Loucy (cell line): ENCODE measurements at regions not wholly inside any gene's neighbourhood (a gene's known extent, or its start where the extent isn't known, plus 50 kb on each side); places are given as distances from the start of the nearest gene placed in this dataset.

Experiments
- H2AFZ ChIP-seq: fragments of 200-600 bp; sonication (generic); 2 replicates; pipeline ENCODE4 v1.6.0; 2016; ENCODE audit warnings: antibody characterized with exemption, mild to moderate bottlenecking, low read length, moderate library complexity
- H3F3A ChIP-seq: fragments of 200-600 bp; 2 replicates; pipeline ENCODE4 v1.6.0; 2016; ENCODE audit warnings: antibody characterized with exemption, low read depth, mild to moderate bottlenecking
- H3K27me3 ChIP-seq: fragments of 200-600 bp; sonication (generic); 2 replicates; pipeline ENCODE4 v1.6.1; 2014; ENCODE audit warnings: low read length, mild to moderate bottlenecking; ENCODE audit not compliant: insufficient read depth, poor library complexity, severe bottlenecking
- H3K36me3 ChIP-seq: fragments of 200-600 bp; sonication (generic); 2 replicates; pipeline ENCODE4 v1.6.1; 2016; ENCODE audit warnings: low read length; ENCODE audit not compliant: insufficient read depth
- H3K4me1 ChIP-seq: fragments of 200-600 bp; sonication (generic); 2 replicates; pipeline ENCODE4 v1.5.1; 2014; ENCODE audit warnings: low read length, mild to moderate bottlenecking; ENCODE audit not compliant: insufficient read depth, poor library complexity, severe bottlenecking
- H3K4me2 ChIP-seq: fragments of 200-600 bp; sonication (generic); 2 replicates; pipeline ENCODE4 v1.6.0; 2014; ENCODE audit warnings: antibody characterized with exemption, low read length, low read depth, mild to moderate bottlenecking; ENCODE audit not compliant: poor library complexity, severe bottlenecking
- H3K4me3 ChIP-seq: fragments of 200-600 bp; sonication (generic); 2 replicates; pipeline ENCODE4 v1.5.1; 2014; ENCODE audit warnings: low read length, mild to moderate bottlenecking, mixed read lengths; ENCODE audit not compliant: poor library complexity, severe bottlenecking
- H3K79me2 ChIP-seq: fragments of 200-600 bp; sonication (generic); 2 replicates; pipeline ENCODE4 v1.6.1; 2014; ENCODE audit warnings: low read length; ENCODE audit not compliant: insufficient read depth
- H3K9ac ChIP-seq: fragments of 200-600 bp; sonication (generic); 2 replicates; pipeline ENCODE4 v1.6.0; 2014; ENCODE audit warnings: mild to moderate bottlenecking, low read depth, low read length, moderate library complexity; ENCODE audit not compliant: poor library complexity, severe bottlenecking
- H3K9me2 ChIP-seq: fragments of 200-600 bp; sonication (generic); replicated peaks from 2 replicates; pipeline ENCODE4 v1.6.1; 2016; ENCODE audit warnings: low read depth, low read length, mixed read lengths
- H3K9me3 ChIP-seq: fragments of 200-600 bp; sonication (generic); 2 replicates; pipeline ENCODE4 v1.6.1; 2014; ENCODE audit warnings: mild to moderate bottlenecking, antibody characterized with exemption, low read length, low read depth; ENCODE audit not compliant: insufficient read depth
- H4K20me1 ChIP-seq: fragments of 200-600 bp; sonication (generic); 2 replicates; pipeline ENCODE4 v1.6.0; 2014; ENCODE audit warnings: antibody characterized with exemption, low read length, mild to moderate bottlenecking; ENCODE audit not compliant: insufficient read depth, poor library complexity, severe bottlenecking
- CTCF ChIP-seq: fragments of 200-600 bp; sonication (generic); conservative IDR thresholded peaks from 2 replicates; pipeline ENCODE4 v1.5.1; 2014; ENCODE audit warnings: mild to moderate bottlenecking, antibody characterized with exemption, low read length
- EZH2phosphoT487 ChIP-seq: fragments of 200-600 bp; IDR thresholded peaks from 2 replicates; pipeline ENCODE4 v1.6.1; 2018; ENCODE audit warnings: antibody characterized with exemption, mild to moderate bottlenecking, moderate library complexity, borderline replicate concordance

- Histone ChIP-seq H3K9me2 (no peaks in the 10 kb centered on the region), H3K27me3 (no peaks in the 10 kb centered on the region), H3K4me1 (no peaks in the 10 kb centered on the region), H3K4me3 (no peak overlapping the region), H3K9ac (no peak overlapping the region), H3K36me3 (no peaks in the 10 kb centered on the region), H4K20me1 (no peaks in the 10 kb centered on the region), H3K79me2 (no peaks in the 10 kb centered on the region), H2AFZ (no peak overlapping the region), H3K4me2 (no peak overlapping the region), H3F3A (no peaks in the 10 kb centered on the region), H3K9me3 (no peaks in the 10 kb centered on the region)
- TF ChIP-seq CTCF (no peak), EZH2phosphoT487 (no peak)
Observed at GRCh38 chr13:67620665-67621064, 390.5 kb upstream of the PCDH9 start.

GRCh38 chr13:67619995-67620380 is 389.9 kb upstream of the PCDH9 start:
- H3K4me3 ChIP-seq = no peak overlapping the region
- H3K4me2 ChIP-seq = no peak overlapping the region
- H3K4me1 ChIP-seq = no peaks in the 10 kb centered on the region
- H2AFZ ChIP-seq = no peak overlapping the region
- H3K36me3 ChIP-seq = no peaks in the 10 kb centered on the region
- no peaks in the 10 kb centered on the region for H3K79me2 ChIP-seq
- TF ChIP-seq CTCF (no peak), EZH2phosphoT487 (no peak)
- no peaks in the 10 kb centered on the region for H3K9me2 ChIP-seq
- H3F3A ChIP-seq = no peaks in the 10 kb centered on the region
- H4K20me1 ChIP-seq = no peaks in the 10 kb centered on the region
- no peak overlapping the region for H3K9ac ChIP-seq
- H3K27me3 ChIP-seq = no peaks in the 10 kb centered on the region
- no peaks in the 10 kb centered on the region for H3K9me3 ChIP-seq

GRCh38 chr13:67619351-67619994 is 389.3 kb upstream of the PCDH9 start:
- no peak overlapping the region for H3K4me2 ChIP-seq
- TF ChIP-seq EZH2phosphoT487 = no peak
- TF ChIP-seq CTCF = no peak
- no peak overlapping the region for H2AFZ ChIP-seq
- no peaks in the 10 kb centered on the region for H3K79me2 ChIP-seq
- H3F3A ChIP-seq = no peaks in the 10 kb centered on the region
- no peaks in the 10 kb centered on the region for H3K9me3 ChIP-seq
- H3K9ac ChIP-seq = no peak overlapping the region
- no peaks in the 10 kb centered on the region for H3K36me3 ChIP-seq
- H3K4me3 ChIP-seq = no peak overlapping the region
- H4K20me1 ChIP-seq = no peaks in the 10 kb centered on the region
- no peaks in the 10 kb centered on the region for H3K9me2 ChIP-seq
- H3K27me3 ChIP-seq = no peaks in the 10 kb centered on the region
- no peaks in the 10 kb centered on the region for H3K4me1 ChIP-seq
